Head of caudate nucleus (tissue), 42 donors: ENCODE measurements at regions not wholly inside any gene's neighbourhood (a gene's known extent, or its start where the extent isn't known, plus 50 kb on each side); places are given as distances from the start of the nearest gene placed in this dataset.

Experiments
- DNase-seq, 42 donors: peaks; one replicate each; pipeline versions ENCODE4 v3.0.0 to v3.0.0-alpha.2; 2020 to 2021; ENCODE audit warnings: mixed read lengths in 7 of 42
- intact Hi-C: fragments of 100-400 bp; cut with DNase I; formaldehyde crosslinking; loops from one replicate; pipeline ENCODE4 v1.15.0; 2022

DNA sequence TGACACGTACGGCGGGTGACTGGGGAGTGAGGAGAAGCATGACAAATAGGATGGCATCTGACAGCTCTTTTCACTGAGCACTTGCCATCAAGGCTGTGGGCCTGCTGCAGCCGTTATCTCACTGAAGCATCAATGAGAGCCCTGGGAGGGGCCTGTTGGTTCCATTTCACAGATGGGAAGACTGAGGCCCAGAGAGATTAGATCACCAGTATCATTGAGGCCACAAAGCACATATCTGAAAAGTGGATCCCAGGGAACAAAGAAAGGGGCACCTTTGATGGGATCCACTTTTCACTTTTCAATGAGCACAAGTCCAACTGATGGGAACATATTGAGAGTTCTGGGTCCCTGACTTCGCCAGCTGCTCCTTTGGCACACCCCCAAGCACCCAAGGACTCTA lies 144.4 kb upstream of the LHX1 start:
- DNase-seq = no peak
- intact Hi-C loops = no loop called here

DNA sequence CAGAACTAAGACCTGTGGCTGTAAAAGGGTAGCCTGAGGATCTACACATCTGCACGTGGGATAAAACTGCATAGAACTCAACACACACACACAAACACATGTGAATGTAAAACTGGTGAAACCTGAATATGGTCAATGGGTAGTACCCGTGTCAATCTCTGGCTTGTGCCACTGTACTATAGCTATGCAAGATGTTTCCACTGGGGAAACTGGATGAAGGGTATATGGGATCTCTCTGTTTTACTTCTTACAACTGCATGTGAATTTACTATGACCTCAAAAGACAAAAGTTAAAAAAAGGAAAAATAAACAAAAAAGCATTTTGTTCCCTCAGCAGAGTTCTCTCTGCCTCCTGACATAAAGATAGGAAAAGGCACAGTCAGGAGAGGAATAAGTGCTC lies 143.3 kb upstream of the LHX1 start:
- intact Hi-C loops = no loop called here
- no peak for DNase-seq

DNA sequence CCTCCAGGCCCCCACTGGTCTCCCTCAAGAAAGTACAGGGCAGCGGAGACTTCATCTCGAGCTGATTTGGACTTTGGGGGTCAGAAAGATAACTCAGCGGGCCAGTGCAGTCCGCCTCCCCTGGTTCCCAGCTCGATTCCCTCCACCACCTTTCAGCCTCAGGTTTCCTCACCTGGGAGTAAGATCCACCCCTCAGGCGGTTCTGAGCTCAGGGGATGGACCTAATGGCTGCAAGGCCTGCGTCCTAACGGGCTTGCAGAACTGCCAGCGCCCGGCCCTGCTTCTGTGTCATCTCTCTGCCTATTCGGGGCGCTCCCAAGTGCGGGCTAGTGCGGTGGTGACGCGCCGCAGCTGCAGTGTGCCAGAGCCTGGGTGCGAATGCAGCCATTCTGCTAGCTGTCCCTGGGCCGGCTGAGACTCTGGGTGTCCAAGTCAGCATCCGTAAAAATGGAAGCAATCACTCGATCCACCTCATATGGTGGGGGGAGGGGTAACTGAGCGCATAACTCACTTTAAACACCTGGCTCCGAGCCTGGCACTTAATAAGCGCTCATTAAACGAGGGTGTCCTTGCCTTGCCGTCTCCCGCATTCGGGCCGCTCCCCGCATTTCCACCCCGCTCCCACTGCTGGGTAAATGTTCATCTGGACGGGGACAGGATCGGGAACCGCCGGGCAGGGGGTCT lies 129.6 kb upstream of the LHX1 start:
- no peak for DNase-seq
- intact Hi-C loops = no loop called here

DNA sequence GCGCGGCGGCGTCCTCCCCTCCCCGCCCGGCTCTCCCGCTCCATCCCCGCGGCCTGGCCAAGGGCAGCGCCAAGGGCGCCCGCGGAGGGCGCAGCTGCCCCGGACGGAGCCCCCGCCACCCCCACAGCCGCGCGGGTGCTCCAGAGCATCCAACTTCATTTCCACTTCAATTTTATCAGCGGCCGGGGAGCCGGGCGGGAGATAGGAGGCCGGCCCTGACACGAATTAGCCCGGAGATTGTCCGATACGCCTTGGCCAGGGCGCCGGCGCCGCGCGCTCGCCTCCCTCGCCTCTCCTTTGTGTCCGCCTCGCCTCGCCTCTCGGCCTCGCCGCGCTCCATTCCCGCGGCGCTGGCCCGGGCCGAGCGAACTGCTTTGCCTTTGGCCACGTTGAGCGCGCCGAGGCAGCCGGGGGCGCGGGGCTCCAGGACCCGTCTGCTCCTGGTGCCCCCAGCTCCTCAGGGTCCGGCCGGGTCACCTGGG lies 129.1 kb upstream of the LHX1 start:
- DNase-seq = no peak
- intact Hi-C loops = no loop called here

DNA sequence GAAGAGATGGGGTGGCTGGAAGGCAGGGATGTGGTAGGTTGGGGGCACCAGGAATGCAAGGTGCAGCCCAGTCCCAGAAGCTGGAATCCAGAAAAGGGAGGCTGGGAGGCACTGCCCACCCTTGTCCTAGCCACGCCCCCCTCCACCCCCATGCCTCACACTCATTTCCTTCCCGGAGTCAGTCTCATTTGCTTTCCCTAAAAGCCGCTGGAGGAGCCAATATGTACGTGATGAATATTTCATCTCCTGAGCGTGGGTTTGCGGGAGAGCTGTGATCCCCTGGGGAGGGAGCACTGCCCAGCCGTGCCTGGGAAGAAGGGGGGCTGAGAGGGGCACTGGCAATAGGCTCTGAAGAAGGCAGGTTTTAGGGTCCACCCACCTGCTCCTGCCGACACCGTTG lies 124.5 kb upstream of the LHX1 start:
- DNase-seq = no peak
- intact Hi-C loops = no loop called here

DNA sequence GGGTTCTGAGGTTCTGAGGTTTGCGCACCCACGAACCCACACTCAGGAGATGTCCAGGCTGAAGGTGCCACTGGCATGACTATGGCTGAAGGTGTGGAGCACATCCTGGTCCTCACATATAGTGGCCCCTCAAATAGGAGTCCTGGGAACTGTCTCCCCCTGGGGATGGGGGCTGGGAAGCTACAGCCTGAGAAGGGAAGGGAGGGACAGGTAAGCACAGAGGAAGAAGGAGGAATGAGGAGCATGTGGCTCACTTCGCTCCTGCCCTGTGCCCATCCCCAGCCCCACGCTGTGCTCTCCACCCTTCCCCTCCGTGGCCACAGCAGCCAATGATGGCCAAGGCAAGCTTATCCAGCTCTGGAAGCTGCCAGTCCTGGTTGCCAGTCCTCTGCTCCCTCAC lies 123.9 kb upstream of the LHX1 start:
- DNase-seq = no peak
- intact Hi-C loops = no loop called here

DNA sequence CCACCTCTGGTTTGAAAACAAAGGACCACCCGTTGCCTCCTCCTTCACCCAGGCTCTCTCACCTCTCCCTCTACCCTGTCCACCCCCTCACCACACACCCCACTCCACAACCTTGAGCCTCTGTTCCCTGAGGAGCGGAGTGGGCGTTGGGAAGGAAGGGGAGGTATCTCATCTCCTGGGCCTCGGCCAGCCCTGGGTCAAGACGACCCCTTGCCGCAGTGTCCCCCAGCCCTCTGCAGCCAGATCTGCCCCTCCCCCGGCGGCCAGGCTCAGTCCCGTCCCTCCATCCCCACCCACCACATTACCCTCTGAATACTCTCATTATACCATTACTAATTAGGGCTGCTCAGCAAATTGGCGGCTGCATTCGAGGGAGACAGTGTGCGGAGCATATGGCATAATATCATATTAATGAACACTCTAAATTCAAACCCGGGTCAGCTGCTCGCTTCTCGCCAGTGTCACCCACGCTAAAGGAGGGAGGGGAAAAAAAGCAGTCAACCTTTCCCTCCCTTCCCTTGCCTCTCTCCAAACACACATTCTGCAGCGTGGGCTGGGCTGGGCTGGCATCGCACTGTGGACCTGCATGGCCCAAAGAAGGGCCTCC lies 123.2 kb upstream of the LHX1 start:
- no peak for DNase-seq
- intact Hi-C loops = no loop called here

DNA sequence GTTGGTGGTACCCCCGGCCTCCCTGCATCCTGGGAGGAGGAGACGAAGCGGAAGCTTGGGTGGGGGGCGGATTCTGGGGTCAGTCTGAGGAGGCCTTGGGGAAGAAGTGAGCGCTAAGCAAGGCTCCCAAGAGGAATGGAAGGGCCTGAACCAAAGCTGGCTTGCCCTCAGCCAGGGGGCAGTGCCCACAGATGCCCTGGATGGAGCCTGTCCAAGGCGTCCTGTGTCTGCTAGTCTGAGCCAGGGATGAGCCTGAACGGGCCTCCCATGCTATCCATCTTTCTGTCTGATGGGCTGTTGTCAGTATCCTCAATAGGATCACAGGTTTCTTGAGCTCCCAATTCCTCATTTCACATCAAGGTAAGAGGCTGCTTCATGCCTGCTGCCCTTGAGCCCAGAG lies 122.3 kb upstream of the LHX1 start:
- no peak for DNase-seq
- intact Hi-C loops = no loop called here

DNA sequence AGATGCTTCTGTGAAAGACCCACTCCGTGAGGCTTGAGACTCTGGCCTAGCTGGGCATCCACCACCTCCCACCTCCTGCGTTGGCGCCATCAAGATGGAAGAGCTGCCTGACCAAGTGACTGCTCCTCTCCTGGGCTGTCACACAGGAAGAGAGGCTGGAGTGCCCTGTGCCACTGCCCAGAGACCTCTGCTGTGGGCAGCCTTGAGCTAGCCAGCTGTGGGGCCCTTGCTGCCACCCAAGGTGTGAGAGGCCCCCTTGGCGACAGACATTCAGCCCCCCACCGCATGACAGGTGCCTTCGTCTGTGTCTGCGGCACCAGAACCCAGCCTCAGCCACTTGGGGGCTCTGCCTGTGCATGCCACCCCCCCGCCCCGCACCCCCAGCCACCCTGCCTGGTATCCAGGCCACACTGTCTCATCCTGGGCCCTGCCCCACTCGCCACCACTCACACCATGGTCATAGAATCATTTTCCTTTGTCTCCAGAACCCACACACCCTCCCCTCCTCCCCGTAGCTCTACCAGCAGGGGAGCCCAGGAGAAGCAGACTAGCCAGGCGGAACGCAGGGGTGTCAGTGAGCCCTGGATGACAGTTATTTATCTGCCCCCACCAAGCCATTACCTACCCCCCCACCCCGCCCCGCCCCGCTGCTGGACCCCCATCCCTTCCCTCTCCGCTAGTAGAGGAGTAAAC lies 120.9 kb upstream of the LHX1 start:
- DNase-seq = no peak
- intact Hi-C loops = no loop called here

DNA sequence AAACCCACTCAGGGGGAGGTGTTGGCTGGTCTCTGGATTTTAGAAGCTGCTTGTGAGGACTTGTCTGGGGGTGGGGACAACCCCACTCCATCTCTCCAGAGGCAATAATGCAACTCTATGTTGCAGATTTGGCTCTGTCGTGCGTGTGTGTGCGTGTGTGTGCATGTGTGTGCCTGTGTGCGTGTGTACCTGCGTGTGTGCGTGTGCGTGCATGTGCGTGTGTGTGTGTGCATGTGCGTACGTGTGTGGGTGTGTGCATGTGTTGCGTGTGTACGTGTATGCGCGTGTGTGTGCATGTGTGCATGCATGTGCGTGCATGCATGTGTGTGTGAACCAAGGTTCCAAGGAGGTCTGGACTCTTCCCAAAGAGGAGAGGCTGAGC lies 120.4 kb upstream of the LHX1 start:
- DNase-seq = no peak
- intact Hi-C loops = no loop called here

DNA sequence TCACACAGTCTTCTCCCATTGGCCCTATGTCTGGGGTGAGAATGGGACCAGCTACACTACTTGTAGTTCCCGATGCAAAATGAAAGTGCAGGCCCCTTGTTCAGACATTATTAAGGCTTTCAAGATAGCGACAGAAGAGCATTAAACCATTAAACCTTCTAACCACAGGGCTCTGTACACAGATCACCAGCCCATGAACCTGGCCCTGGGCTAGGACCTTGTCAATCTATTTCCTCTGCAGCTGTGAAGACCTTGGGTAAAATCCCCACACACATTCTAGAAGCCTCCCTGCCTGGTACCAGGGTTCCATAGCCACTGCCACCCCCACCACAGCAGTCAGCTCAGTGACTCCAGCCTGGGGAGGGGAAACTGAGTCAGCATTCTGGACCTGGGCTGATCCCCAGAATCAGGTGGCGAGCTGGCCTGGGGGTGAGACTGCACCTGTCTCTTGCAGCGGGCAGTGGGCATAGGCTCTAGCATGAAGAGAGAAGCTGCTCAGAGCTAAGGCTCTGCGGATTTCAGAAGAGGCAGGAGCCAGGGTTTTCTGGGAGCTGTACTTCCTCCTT lies 119.7 kb upstream of the LHX1 start:
- intact Hi-C loops = no loop called here

DNA sequence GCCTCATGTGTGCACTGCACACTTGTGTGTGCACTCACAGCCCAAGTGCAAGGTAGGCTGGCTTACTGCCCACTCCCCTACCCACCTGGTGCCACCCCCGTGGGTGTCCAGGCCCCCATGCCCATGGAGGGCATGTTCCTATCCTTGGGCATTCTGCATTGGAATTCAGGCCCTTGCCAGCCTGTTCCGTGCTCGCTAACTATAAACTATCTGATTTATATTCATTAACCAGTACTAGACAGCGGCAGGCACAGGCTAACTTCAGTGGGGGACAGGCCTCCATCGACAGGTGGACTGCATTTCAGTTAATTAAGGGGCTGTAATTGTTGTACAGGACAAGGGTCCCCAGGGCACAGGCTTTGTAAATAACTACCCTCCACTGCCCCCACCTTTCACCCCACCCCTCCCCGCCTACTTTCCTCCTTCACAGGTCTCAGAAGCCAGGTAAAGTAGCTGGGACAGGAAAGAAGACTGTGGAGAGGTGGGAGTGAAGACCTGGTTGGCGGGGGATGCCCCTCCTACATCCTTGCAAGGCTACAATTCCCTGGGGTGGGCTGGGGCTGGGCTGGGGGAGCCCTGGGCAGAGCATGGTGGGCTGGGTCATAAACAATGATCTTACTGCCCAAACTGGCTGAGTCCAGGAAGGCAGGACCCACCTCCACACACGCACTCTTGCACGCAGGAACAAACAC lies 119.0 kb upstream of the LHX1 start:
- intact Hi-C loops = no loop called here
- DNase-seq = no peak

More for the DNA sequence above, 119.7 kb upstream of the LHX1 start:
- DNase-seq = no peak

DNA sequence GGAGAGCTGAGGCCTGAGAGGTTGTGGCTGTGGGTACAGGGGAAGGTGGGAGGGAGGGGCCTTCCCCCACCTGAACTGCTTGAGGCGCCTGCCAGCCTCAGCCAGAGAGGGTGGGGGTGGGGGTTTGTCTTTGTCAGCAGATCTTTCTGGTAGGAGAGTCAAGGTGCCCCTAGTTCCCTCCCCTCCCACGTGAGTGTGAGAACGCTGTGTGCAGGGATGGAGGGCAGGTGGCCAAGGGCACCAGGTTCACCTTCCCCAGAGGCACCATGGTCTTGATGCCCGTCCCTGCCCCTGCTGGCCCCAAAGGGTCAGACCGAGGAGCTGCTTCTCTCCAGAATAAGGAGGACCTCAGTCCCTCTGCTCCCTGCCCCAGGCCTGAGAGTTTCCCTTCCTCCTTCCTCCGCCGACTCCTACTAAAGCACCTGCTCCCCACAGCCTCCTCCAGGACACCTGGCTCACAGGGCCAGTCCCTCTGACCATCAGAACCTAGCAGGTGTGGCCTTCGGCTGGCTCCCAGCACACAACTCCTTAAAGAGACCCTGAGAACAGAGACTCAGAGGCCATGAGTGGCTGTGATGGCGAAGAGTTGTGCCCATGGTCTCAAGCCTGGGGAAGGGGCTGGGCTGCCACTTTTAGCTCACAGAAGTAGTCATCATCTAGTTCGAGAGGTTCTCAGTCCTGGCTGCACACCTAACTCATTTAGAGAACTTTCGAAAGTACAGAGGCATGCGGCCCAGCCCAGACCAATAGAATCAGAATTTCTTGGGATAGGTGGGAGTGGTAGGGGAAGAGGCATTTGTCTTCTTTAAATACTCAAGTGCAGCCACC lies 113.2 kb upstream of the LHX1 start:
- no peak for DNase-seq
- intact Hi-C loops = no loop called here

DNA sequence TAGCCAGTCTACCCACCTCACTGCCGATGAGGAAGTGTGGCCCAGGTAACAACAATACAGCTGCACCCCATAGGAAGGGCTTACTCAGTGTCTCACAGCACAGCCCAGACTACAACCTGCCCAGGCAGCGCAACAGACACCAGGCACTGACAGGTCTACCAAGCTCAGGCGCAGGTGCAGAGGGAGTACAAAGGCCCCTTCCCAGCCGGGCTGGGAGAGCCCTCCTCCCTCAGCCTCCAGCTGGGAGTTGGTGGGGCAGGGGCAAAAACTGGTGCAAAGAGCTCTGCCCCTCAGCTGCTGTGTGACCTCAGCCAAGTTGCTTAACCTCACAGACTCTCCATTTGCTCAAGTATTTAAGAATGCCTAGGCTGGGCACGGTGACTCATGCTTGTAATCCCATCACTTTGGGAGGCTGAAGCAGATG lies 112.6 kb upstream of the LHX1 start:
- intact Hi-C loops = no loop called here
- DNase-seq = no peak

DNA sequence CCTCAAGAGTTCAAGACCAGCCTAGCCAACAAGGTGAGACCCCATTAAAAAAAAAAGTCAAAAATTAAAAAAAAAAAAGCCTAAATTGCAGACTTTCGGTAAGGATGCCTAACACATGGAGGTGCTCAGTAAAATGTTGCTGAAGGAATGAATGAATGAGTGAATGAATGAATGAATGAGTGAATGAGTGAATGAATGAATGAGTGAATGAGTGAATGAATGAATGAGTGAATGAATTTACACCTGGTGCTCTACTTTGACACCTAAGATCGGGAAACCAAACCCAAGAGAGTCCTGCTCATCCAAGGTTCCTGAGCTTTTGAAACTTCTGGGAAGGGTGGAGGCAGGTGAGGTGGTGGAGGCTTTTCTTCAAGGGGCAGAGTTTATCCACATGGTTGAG lies 112.2 kb upstream of the LHX1 start:
- DNase-seq = no peak
- intact Hi-C loops = no loop called here

DNA sequence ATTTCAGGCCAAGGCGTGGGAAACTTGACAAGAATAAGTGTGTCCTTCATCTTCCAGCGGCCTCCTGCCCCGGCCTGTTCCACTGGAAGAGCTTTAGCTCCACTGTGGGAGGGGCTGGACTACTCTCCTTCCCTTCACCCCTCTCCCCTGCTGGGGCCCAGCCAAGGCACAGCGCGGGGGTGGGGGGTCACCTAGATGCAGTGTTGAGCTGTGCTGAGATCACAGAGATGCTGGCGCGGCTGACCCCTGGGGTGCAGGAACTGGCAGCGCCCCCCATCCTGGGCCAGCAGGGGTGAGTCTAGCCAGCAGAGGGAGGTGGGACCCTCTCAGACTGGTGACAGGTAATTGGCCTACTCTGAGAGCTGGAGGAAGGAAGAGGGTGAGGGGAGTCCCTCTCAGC lies 111.8 kb upstream of the LHX1 start:
- intact Hi-C loops = no loop called here
- DNase-seq = no peak

DNA sequence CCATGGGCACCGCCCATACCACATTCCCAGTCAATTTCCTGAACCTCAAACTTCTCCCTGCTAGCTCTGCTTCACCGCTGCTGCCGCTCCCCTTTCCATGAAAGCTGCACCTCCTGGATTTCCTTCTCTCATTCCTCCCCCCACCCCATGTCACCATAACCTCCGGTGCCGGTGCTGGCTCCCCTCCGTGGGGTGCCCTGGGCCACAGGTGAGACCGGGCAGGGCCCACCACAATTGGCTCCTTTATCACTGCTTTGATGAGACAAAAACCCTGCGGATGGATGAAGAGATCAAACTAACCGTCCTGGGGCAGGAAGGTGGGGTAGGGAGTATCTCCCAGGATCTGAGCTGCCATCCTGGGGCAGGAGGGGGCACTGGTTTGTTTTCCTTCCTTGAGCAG lies 111.3 kb upstream of the LHX1 start:
- DNase-seq = no peak

DNA sequence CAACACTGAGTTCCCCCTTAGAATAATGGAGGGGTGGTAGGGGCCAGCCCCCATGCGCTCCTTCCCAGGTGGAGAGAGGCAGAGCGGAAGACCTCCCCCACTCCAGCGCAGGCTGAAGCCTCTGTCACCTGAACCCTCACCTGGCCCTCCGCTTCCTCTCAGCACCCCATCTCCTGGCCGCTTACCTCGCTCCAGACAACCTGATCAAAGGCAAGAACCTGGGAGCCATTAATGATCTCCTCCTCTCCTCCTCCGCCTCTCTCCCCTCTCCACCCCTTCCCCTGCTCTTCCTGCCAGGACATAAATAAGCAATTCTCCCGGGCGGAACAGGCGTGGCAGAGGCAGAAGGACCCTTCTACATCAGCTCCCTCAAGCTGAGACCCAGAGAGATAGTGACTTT lies 110.2 kb upstream of the LHX1 start:
- intact Hi-C loops = no loop called here
- no peak for DNase-seq

More for the DNA sequence above, 111.3 kb upstream of the LHX1 start:
- intact Hi-C loops = no loop called here

DNA sequence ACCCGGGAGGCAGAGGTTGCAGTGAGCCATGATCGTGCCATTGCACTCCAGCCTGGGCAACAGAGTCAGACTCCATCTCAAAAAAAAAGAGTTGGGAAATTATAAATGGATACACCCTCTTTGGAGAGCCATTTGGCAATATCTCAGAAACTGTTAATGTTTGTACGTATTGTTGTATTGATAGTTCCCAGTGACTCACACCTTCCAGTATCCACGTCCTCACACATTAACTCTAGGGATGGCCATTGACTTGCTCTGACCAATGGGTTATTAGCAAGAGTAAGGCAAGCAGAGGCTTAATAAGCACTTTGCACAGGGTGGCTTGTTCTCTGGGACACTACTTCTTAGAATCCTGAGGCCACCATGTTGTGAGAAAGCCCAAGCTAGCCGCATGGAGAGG lies 107.6 kb upstream of the LHX1 start:
- intact Hi-C loops = no loop called here
- no peak for DNase-seq
